ENCODE measurements at regions not wholly inside any gene's neighbourhood (a gene's known extent, or its start where the extent isn't known, plus 50 kb on each side); places are given as distances from the start of the nearest gene placed in this dataset.
"Not testable (repeated sequence)": the region's sequence is repeated elsewhere in the genome, so short reads cannot be mapped to it uniquely, and the experiment has no call there.

DNA sequence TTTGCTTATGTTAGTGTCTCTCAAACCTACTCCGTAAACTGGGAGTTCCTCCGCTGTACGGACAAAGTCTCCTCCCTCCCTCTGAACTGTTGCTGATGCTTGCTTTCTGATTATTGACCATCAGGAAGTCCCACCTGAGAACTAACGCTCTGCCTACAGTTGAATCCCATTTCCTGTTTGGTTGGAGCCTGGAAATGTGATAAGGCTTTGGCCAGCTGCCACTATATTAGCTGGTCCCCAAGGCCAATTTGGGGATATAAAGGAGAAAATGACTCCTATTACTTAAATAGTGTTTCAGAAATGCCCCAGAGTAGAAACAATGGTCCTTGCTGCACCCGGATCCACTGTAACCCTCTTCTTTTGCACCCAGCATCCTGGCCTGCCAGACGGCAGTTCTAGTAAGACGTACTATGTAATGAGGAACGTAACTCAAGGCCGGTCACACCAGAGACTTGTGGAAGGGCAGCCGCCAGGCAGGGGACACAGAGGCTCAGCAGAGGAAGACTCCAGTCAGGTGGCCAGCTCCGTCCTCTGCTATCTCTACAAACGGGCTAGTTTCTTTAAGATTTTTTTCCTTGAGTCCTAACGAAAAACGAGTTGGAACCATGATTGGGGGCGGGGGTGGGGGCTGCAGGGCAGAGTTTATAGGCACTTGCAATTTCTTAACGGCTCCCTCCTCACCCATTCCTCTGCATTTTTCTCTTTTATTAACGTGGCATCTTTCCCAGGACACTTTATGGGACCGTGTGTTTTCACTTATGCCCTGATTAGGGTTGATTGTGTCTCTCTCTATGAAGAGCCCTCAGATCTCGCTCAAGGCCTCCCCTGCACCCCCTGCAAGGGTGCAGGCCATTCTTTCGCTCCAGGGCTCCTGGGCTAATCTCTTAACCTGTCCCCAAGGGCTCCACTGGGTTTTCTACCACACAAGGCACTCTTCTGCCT lies 72.8 kb upstream of the CDON start:
- DNase-seq (ENCODE audit: low read depth), result peak; percentile 76
- no peak overlapping the region for H3K4me3 ChIP-seq (ENCODE audit: low read depth, low read length)
- TF ChIP-seq, protein P1, sequence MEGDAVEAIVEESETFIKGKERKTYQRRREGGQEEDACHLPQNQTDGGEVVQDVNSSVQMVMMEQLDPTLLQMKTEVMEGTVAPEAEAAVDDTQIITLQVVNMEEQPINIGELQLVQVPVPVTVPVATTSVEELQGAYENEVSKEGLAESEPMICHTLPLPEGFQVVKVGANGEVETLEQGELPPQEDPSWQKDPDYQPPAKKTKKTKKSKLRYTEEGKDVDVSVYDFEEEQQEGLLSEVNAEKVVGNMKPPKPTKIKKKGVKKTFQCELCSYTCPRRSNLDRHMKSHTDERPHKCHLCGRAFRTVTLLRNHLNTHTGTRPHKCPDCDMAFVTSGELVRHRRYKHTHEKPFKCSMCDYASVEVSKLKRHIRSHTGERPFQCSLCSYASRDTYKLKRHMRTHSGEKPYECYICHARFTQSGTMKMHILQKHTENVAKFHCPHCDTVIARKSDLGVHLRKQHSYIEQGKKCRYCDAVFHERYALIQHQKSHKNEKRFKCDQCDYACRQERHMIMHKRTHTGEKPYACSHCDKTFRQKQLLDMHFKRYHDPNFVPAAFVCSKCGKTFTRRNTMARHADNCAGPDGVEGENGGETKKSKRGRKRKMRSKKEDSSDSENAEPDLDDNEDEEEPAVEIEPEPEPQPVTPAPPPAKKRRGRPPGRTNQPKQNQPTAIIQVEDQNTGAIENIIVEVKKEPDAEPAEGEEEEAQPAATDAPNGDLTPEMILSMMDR (IDR thresholded peaks at IDR 0.05; ENCODE audit: insufficient read depth, low read depth, low read length), result no peak

DNA sequence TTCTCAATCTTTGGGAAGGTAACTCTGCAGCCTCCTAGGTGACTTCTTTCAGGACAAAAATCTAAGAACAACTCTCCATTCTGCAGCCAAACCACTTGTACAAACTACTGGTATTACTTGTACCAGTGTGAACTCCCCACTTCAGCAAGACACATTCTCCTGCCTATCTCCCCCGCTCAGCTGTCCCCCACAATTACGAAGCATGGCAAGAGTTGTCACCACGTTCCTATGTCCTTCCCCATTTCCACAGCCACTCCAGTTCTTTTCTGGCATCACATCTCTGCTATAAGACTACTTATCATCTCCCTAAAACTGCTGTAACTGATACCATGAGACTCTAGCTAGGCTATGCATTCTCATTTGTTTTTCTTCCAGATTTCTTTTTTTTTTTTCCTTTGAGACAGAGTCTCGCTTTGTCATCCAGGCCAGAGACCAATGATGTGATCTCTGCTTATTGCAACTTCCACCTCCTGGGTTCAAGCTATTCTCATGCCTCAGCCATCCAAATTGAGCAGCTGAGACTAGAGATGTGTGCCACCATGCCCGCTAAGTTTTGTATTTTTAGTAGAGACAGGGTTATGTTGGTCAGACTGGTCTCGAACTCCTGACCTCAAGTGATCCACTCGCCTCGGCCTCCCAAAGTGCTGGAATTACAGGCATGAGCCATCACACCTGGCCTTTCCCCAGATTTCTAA lies 71.9 kb upstream of the CDON start:
- TF ChIP-seq, protein P1 (IDR thresholded peaks at IDR 0.05; ENCODE audit: insufficient read depth, low read depth, low read length), result no peak
- no peak for DNase-seq (ENCODE audit: low read depth)
- no peak overlapping the region for H3K4me3 ChIP-seq (ENCODE audit: low read depth, low read length)

DNA sequence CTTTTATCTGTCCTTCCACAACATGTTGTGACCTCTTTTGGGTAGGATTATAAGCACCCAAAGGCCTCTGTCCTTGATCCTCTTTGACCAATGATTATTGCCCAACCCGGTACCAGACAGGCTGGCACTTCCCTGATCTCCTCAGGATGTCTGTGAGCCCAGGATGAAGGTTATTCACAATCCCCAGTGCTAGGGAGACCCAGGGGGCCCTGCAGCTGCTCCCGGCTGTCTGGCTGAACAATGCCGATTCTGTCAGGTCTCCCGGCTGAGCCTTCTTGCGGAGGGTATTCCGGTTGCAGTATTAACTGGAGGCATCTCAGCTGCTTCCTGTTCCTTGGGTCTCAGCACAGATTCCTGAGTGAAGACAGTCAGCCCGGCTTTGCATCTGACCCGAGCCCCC lies 71.2 kb upstream of the CDON start:
- H3K4me3 ChIP-seq (ENCODE audit: low read depth, low read length), result no peak overlapping the region
- DNase-seq (ENCODE audit: low read depth), result no peak
- TF ChIP-seq, protein P1 (IDR thresholded peaks at IDR 0.05; ENCODE audit: insufficient read depth, low read depth, low read length), result no peak

DNA sequence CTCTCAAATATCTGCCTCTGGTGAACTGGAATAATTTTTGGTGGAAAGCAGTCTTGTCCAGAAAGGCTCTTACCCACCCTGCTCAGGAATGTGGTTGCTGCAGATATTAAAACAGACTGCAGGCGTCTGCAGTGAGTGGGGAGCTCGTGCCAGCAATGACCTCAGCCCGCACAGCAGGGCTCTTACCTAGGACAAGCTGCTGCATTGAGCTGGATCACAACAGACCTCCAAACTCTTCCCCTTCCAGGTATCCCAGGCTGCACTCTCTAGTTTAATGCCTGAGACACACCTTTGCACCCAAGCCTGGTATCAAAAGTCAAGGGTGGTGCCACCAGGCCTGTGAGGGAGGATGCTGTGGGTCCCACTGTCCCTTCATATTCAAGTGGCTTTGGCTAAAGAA lies 69.7 kb upstream of the CDON start:
- DNase-seq (ENCODE audit: low read depth), result no peak
- TF ChIP-seq, protein P1 (IDR thresholded peaks at IDR 0.05; ENCODE audit: insufficient read depth, low read depth, low read length), result no peak
- no peak overlapping the region for H3K4me3 ChIP-seq (ENCODE audit: low read depth, low read length)

DNA sequence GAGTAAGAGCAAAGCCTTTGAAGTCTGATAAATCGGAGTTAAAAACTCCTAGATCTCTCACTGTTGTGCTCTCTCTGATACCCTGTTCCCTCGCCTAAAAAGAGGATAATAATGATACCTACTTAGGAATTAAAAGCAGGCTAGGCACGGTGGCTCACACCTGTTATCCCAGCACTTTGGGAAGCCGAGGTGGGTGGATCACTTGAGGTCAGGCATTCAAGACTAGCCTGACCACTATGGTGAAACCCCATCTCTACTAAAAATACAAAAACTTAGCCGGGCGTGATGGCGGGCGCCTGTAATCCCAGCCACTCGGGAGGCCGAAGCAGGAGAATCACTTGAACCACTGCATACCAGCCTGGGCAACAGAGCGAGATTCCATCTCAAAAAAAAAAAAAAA lies 68.1 kb upstream of the CDON start:
- not testable (repeated sequence) for DNase-seq (ENCODE audit: low read depth); H3K4me3 ChIP-seq (ENCODE audit: low read depth, low read length)

DNA sequence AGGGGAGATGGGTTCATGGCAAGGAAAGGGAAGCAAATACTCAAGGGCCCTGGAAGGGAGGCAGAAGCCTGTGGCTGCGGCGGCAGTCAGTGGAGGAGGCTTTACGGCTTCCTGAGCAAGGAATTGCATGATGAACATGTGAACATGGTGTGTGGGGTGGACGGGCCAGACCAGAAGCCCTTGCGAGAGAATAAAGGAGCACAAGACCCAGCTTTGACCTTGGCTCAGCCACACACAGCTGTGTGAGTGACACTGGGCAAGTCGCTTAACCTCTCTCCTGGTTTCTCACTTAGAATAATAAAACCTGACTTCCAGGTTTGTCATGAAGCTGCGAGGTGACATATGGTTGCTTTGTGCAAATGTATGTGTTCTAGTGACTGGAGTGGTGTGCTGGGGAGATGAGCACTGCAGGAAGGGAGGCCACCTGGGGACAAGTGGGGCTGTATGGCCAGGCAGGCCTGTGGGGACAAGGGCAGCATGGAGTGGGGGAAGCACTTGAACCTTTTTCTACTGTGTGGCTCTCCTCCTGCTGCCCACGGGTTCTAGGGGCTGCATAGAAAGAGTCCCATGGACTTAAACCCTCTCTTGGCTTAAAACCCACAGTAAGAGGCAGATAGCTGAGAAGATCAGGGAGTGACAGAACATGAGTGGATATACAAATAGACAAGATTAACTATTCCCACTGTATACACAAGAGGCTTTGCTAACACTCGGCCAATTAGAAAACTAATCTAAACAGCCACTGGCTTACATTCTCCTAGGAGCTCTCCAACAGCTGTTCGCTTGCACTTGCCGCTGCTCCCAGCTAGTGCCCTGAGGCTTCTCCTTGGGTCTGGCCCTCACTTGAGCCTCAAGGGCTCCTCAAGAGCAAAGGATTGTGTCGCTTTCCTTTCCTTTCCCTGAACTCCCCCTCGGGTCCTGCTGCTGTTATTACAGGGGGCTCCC lies 67.3 kb upstream of the CDON start:
- TF ChIP-seq, protein P1 (IDR thresholded peaks at IDR 0.05; ENCODE audit: insufficient read depth, low read depth, low read length), result no peak
- peak; percentile 79 for DNase-seq (ENCODE audit: low read depth)
- no peak overlapping the region for H3K4me3 ChIP-seq (ENCODE audit: low read depth, low read length)

Measured in fibroblast of villous mesenchyme (primary cell).